ENCODE measurements at regions not wholly inside any gene's neighbourhood (a gene's known extent, or its start where the extent isn't known, plus 50 kb on each side); places are given as distances from the start of the nearest gene placed in this dataset.

DNA sequence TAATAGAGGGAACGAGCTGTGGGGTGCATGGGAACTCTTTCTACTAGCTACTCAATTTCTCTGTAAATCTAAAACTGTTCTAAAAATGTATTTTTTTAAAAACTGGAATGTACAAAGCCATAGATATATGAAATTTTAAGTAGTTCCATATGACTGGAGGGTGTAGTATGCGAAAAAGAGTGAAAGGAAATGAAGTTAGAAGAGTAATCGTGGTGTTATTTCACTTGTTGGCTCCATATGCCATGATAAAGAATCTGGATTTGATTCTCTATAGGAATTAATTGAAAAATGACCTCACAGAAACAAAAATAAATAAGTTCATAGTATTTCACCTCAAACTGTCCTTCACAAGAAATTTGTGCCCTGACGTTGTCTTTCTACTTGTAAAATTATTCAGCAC is 500.2 kb downstream of the TENT5A start:
- no peak overlapping the region for H3K4me3 Mint-ChIP-seq (ENCODE audit: unreplicated experiment)
- DNase-seq = no peak
- no peaks in the 10 kb centered on the region for H3K9me3 Mint-ChIP-seq (ENCODE audit: unreplicated experiment)
- no peaks in the 10 kb centered on the region for H3K4me1 Mint-ChIP-seq (ENCODE audit: low read depth, unreplicated experiment)
- H3K27ac Mint-ChIP-seq (ENCODE audit: unreplicated experiment) = no peak overlapping the region
- no peaks in the 10 kb centered on the region for H3K36me3 Mint-ChIP-seq (ENCODE audit: unreplicated experiment)
- no peaks in the 10 kb centered on the region for H3K27me3 Mint-ChIP-seq (ENCODE audit: unreplicated experiment)
- TF ChIP-seq, protein P1, sequence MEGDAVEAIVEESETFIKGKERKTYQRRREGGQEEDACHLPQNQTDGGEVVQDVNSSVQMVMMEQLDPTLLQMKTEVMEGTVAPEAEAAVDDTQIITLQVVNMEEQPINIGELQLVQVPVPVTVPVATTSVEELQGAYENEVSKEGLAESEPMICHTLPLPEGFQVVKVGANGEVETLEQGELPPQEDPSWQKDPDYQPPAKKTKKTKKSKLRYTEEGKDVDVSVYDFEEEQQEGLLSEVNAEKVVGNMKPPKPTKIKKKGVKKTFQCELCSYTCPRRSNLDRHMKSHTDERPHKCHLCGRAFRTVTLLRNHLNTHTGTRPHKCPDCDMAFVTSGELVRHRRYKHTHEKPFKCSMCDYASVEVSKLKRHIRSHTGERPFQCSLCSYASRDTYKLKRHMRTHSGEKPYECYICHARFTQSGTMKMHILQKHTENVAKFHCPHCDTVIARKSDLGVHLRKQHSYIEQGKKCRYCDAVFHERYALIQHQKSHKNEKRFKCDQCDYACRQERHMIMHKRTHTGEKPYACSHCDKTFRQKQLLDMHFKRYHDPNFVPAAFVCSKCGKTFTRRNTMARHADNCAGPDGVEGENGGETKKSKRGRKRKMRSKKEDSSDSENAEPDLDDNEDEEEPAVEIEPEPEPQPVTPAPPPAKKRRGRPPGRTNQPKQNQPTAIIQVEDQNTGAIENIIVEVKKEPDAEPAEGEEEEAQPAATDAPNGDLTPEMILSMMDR (IDR thresholded peaks at IDR 0.05; ENCODE audit: partially characterized antibody, unreplicated experiment) = no peak

DNA sequence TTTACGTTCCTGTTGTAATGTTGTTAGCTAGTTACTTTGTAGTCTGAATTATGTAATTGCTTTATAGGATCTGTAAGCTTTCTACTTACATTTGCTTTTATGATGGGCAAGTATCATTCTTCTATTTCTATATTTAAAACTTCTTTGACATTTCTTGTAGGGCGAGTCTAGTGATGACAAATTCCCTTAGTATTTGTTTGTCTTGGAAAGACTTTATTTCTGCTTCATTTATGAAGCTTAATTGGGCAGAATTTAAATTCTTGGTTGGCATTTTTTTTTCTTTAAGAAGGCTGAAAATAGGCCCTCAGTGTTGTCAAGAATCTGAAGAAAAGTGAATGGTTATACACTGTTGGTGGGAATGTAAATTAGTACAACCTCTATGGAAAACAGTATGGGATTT is 506.3 kb downstream of the TENT5A start:
- H3K4me3 Mint-ChIP-seq (ENCODE audit: unreplicated experiment) = no peak overlapping the region

DNA sequence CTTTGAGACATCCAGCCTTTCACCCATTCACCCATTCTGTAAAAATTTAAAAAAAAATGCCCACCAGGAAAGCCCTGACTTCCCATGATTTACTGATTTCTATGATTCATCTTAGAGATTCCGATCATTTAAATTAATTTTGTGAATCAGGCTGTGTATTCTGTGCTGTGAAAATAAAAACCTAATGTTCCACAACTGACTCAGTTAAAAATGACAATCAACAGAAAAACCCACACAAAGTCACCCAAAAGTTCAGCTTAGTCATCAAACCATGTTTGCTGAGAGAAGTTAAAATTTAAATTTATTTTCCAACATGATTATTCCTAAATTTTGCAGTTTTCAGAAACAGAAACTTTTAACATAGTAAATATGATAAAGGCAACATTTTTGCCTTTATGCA is 509.9 kb downstream of the TENT5A start:
- DNase-seq = no peak
- H3K4me1 Mint-ChIP-seq (ENCODE audit: low read depth, unreplicated experiment) = no peaks in the 10 kb centered on the region
- no peak overlapping the region for H3K27ac Mint-ChIP-seq (ENCODE audit: unreplicated experiment)
- H3K27me3 Mint-ChIP-seq (ENCODE audit: unreplicated experiment) = no peaks in the 10 kb centered on the region
- no peak overlapping the region for H3K4me3 Mint-ChIP-seq (ENCODE audit: unreplicated experiment)
- no peaks in the 10 kb centered on the region for H3K9me3 Mint-ChIP-seq (ENCODE audit: unreplicated experiment)
- H3K36me3 Mint-ChIP-seq (ENCODE audit: unreplicated experiment) = no peaks in the 10 kb centered on the region
- TF ChIP-seq, protein P1 (IDR thresholded peaks at IDR 0.05; ENCODE audit: partially characterized antibody, unreplicated experiment) = no peak

More for the DNA sequence above, 506.3 kb downstream of the TENT5A start:
- no peak for DNase-seq
- H3K9me3 Mint-ChIP-seq (ENCODE audit: unreplicated experiment) = no peaks in the 10 kb centered on the region
- no peaks in the 10 kb centered on the region for H3K4me1 Mint-ChIP-seq (ENCODE audit: low read depth, unreplicated experiment)
- TF ChIP-seq, protein P1 (IDR thresholded peaks at IDR 0.05; ENCODE audit: partially characterized antibody, unreplicated experiment) = no peak
- H3K27ac Mint-ChIP-seq (ENCODE audit: unreplicated experiment) = no peak overlapping the region
- no peaks in the 10 kb centered on the region for H3K27me3 Mint-ChIP-seq (ENCODE audit: unreplicated experiment)
- no peaks in the 10 kb centered on the region for H3K36me3 Mint-ChIP-seq (ENCODE audit: unreplicated experiment)

DNA sequence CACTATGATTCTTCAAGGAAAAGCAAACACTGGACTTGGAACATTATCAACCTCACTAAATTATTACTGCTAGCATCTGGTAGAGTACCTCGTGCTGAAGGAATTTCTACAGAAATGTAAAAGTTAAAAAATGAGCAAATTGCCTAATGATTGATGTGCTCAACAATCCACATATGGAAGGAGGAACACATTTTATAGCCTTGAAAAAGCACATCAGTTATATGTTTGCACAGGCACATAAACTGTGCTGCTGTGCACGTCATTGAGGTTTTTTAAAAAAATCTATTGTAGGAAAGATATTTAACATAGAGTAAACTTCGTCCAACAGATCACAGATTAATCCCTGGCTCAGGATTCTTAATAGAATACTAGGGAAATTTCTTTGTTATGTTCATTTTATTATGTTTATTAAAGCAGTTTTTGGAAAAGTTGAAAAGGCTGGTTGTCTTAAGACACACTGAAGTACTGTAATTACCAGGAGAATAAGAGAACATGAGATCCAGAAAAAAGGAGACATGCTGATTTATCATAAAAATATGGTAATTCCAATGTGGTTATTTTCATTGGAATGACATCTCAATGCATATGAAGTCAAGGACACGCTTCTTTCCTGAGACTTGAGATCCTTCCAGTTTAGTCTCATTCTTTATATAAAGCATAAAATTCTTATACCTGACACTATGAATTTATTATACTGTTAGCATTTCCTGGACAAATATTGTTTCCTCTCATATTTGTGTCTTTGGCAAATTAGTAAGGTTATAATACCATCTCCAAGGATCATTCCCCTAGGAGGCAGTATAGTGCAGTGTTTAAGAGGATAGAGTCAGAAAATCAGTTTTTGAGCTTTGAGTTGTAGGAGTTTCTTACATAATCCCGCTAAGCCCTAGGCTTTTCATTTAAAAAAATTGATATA is 511.1 kb downstream of the TENT5A start:
- Mint-ChIP-seq H3K9me3 (ENCODE audit: unreplicated experiment) (no peaks in the 10 kb centered on the region), H3K27me3 (ENCODE audit: unreplicated experiment) (no peaks in the 10 kb centered on the region), H3K36me3 (ENCODE audit: unreplicated experiment) (no peaks in the 10 kb centered on the region), H3K4me1 (ENCODE audit: low read depth, unreplicated experiment) (no peaks in the 10 kb centered on the region), H3K4me3 (ENCODE audit: unreplicated experiment) (no peak overlapping the region), H3K27ac (ENCODE audit: unreplicated experiment) (no peak overlapping the region)
- DNase-seq = no peak
- TF ChIP-seq, protein P1 (IDR thresholded peaks at IDR 0.05; ENCODE audit: partially characterized antibody, unreplicated experiment) = peak; percentile 17

DNA sequence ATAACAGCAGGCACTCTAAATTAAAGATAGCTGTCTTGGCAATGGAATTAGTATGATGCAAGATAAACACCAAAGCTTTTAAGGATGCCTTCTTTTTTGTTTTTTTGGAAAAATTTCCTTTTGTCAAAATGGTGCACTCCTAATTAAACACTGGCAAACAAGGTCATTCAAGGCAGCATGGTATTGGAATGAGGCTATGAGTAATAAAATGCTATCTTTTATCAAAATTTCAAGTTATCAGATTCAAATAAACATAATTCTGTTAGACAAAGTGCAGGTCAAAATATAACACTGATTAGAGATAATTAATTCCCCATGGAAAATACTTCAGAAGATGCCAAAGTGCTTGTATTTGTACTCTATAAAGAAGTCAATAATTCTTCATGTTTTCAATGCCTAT is 514.1 kb downstream of the TENT5A start:
- H3K9me3 Mint-ChIP-seq (ENCODE audit: unreplicated experiment) = no peaks in the 10 kb centered on the region
- no peak overlapping the region for H3K27ac Mint-ChIP-seq (ENCODE audit: unreplicated experiment)
- H3K36me3 Mint-ChIP-seq (ENCODE audit: unreplicated experiment) = no peaks in the 10 kb centered on the region

More for the DNA sequence above, 514.1 kb downstream of the TENT5A start:
- Mint-ChIP-seq H3K27me3 (ENCODE audit: unreplicated experiment) (no peaks in the 10 kb centered on the region), H3K4me1 (ENCODE audit: low read depth, unreplicated experiment) (no peaks in the 10 kb centered on the region), H3K4me3 (ENCODE audit: unreplicated experiment) (no peak overlapping the region)
- no peak for DNase-seq
- TF ChIP-seq, protein P1 (IDR thresholded peaks at IDR 0.05; ENCODE audit: partially characterized antibody, unreplicated experiment) = no peak

All from glutamatergic neuron (in vitro differentiated cells).